GM23248 (cell line): ENCODE measurements at regions not wholly inside any gene's neighbourhood (a gene's known extent, or its start where the extent isn't known, plus 50 kb on each side); places are given as distances from the start of the nearest gene placed in this dataset.
"Not testable (repeated sequence)": the region's sequence is repeated elsewhere in the genome, so short reads cannot be mapped to it uniquely, and the experiment has no call there.

Source experiments
- EZH2 ChIP-seq: fragments of 200-600 bp; sonication (generic); IDR thresholded peaks from 2 replicates; pipeline ENCODE4 v1.6.1; 2018; ENCODE audit warnings: antibody characterized with exemption, mild to moderate bottlenecking; ENCODE audit not compliant: insufficient read depth, poor library complexity, severe bottlenecking
- EZH2phosphoT487 ChIP-seq: fragments of 200-600 bp; sonication (generic); IDR thresholded peaks from 2 replicates; pipeline ENCODE4 v1.6.1; 2018; ENCODE audit warnings: antibody characterized with exemption, moderate library complexity, mild to moderate bottlenecking, low read depth; ENCODE audit not compliant: insufficient read depth

DNA sequence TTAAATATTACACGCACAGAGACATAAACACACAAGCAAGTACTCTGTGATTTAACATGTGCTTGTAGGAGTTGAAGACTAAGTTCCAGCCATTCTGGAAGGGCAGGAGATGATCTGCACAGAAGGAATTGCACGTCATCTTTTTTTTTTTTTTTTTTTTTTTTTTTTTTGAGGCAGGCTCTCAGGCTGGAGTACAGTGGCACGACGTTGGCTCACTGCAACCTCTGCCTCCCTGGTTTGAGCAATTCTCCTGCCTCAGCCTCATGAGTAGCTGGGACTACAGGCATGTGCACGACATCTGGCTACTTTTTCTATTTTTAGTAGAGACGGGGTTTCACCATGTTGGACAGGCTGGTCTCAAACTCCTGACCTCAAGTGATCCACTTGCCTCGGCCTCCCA is 63.2 kb upstream of the MID1 start:
- not testable (repeated sequence) for TF ChIP-seq EZH2, EZH2phosphoT487
